Endothelial cell of umbilical vein (primary cell): ENCODE measurements at regions not wholly inside any gene's neighbourhood (a gene's known extent, or its start where the extent isn't known, plus 50 kb on each side); places are given as distances from the start of the nearest gene placed in this dataset.

Experiments
- BruUV-seq: library from RNA; stranded (reverse); fragments of 400-500 nt; replicated peaks from 2 replicates; lab custom pipeline; 2021; lab: Mats Ljungman, UMichigan
- CTCF ChIA-PET: fragments of 300-600, 350-600 bp; sonication (Branson Sonifier 250); formaldehyde crosslinking; loops from one replicate; lab custom pipeline; 2021; ENCODE audit warnings: antibody characterized with exemption, inconsistent platforms; lab: Charles Lee
- POLR2A ChIA-PET: fragments of 300-600, 350-600 bp; sonication (Branson Sonifier 250); formaldehyde crosslinking; loops from one replicate; lab custom pipeline; 2021; ENCODE audit warnings: antibody characterized with exemption, inconsistent platforms; lab: Charles Lee
- DNase-seq: peaks from one replicate; pipeline ENCODE4 v3.0.0-alpha.2; 2011; ENCODE audit warnings: low read depth, low spot score
- FAIRE-seq: peaks from 2 replicates; lab custom pipeline; 2011; peaks lifted over from hg19 to GRCh38; lab: Jason Lieb, UNC
- H2AFZ ChIP-seq: 2 replicates; pipeline ENCODE4 v1.6.0; 2012; ENCODE audit warnings: low read depth, low read length, control low read depth, inconsistent platforms
- H3K27ac ChIP-seq: 2 replicates; pipeline ENCODE4 v1.5.1; 2011; ENCODE audit warnings: low read depth, mild to moderate bottlenecking, control low read depth, low read length, moderate library complexity; ENCODE audit not compliant: insufficient read depth
- H3K27me3 ChIP-seq, 2 experiments: 2 replicates each; pipeline versions ENCODE4 v1.6.0 to v1.6.1; 2011; ENCODE audit warnings: low read length in 2 of 2, mixed read lengths in 1 of 2; ENCODE audit not compliant: control insufficient read depth in 2 of 2, insufficient read depth in 2 of 2
- H3K36me3 ChIP-seq, 2 experiments: 2 replicates in 1 of 2; 3 replicates in 1 of 2; pipeline ENCODE4 v1.5.1; 2011; ENCODE audit warnings: low read length in 2 of 2, mild to moderate bottlenecking in 1 of 2, moderate library complexity in 1 of 2; ENCODE audit not compliant: control insufficient read depth in 2 of 2, insufficient read depth in 2 of 2; ENCODE audit errors: extremely low read depth in 1 of 2
- H3K4me1 ChIP-seq: 3 replicates; pipeline ENCODE4 v1.5.1; 2011; ENCODE audit warnings: mild to moderate bottlenecking, low read length; ENCODE audit not compliant: control insufficient read depth, insufficient read depth; ENCODE audit errors: extremely low read depth
- H3K4me2 ChIP-seq: 2 replicates; pipeline ENCODE4 v1.6.1; 2011; ENCODE audit warnings: low read length, control low read depth, mixed read lengths; ENCODE audit not compliant: insufficient read depth
- H3K4me3 ChIP-seq, 3 experiments: fragments of 200-600 bp in 1 of 3; sonication (generic), shearing (Covaris generic) in 1 of 3; replicated peaks in 1 of 3; 2 replicates each; pipeline ENCODE4 v1.5.1; 2011 to 2016; ENCODE audit warnings: control low read depth in 3 of 3, low read length in 3 of 3, mild to moderate bottlenecking in 2 of 3, inconsistent platforms in 1 of 3, low read depth in 1 of 3, moderate library complexity in 1 of 3; ENCODE audit not compliant: insufficient read depth in 1 of 3
- H3K79me2 ChIP-seq: 2 replicates; pipeline ENCODE4 v1.6.0; 2012; ENCODE audit warnings: low read length, inconsistent platforms; ENCODE audit not compliant: control insufficient read depth, insufficient read depth
- H3K9ac ChIP-seq: replicated peaks from 2 replicates; pipeline ENCODE3; 2011; ENCODE audit warnings: low read length, control low read depth; ENCODE audit not compliant: insufficient read depth; ENCODE audit errors: extremely low read depth
- H3K9me1 ChIP-seq: replicated peaks from 3 replicates; pipeline ENCODE4 v1.6.0; 2011; ENCODE audit warnings: mild to moderate bottlenecking, low read length; ENCODE audit not compliant: control insufficient read depth, insufficient read depth; ENCODE audit errors: extremely low read depth
- H3K9me3 ChIP-seq: replicated peaks from 2 replicates; pipeline ENCODE4 v1.5.1; 2012; ENCODE audit warnings: low read length, inconsistent platforms; ENCODE audit not compliant: control insufficient read depth, insufficient read depth
- H4K20me1 ChIP-seq: replicated peaks from 2 replicates; pipeline ENCODE3; 2011; ENCODE audit warnings: mild to moderate bottlenecking, low read length; ENCODE audit not compliant: control insufficient read depth, insufficient read depth; ENCODE audit errors: extremely low read depth
- CTCF ChIP-seq, 2 donors: IDR thresholded peaks; 1 replicate in 1 of 2; 2 replicates in 1 of 2; pipeline ENCODE4 v1.5.1; 2011; ENCODE audit warnings: low read length in 2 of 2, mild to moderate bottlenecking in 2 of 2, moderate library complexity in 2 of 2, control low read depth in 1 of 2, inconsistent platforms in 1 of 2, low read depth in 1 of 2; ENCODE audit not compliant: insufficient read depth in 1 of 2; ENCODE audit errors: extremely low read depth in 1 of 2
- EZH2 ChIP-seq: IDR thresholded peaks from 2 replicates; pipeline ENCODE4 v1.6.1; 2012; ENCODE audit warnings: borderline replicate concordance, low read depth, mild to moderate bottlenecking, moderate library complexity, low read length, inconsistent platforms; ENCODE audit not compliant: severe bottlenecking
- FOS ChIP-seq: IDR thresholded peaks from 2 replicates; pipeline ENCODE4 v1.6.1; 2011; ENCODE audit warnings: mild to moderate bottlenecking, low read length, moderate library complexity, borderline replicate concordance; ENCODE audit not compliant: insufficient read depth
- GATA2 ChIP-seq: IDR thresholded peaks from 2 replicates; pipeline ENCODE4 v1.7.0; 2011; ENCODE audit warnings: low read depth, mild to moderate bottlenecking, moderate library complexity, mixed read lengths, low read length; ENCODE audit not compliant: insufficient read length, insufficient read depth
- JUN ChIP-seq: IDR thresholded peaks from 2 replicates; pipeline ENCODE4 v1.6.1; 2011; ENCODE audit warnings: borderline replicate concordance, low read depth; ENCODE audit not compliant: insufficient read length, insufficient read depth
- MAX ChIP-seq: IDR thresholded peaks from 2 replicates; pipeline ENCODE4 v1.6.1; 2011; ENCODE audit not compliant: insufficient read depth, insufficient read length
- MYC ChIP-seq: IDR thresholded peaks from one replicate; pipeline ENCODE4 v1.6.1; 2011; ENCODE audit warnings: mild to moderate bottlenecking, low read depth, low read length
- POLR2A ChIP-seq: IDR thresholded peaks from 2 replicates; pipeline ENCODE4 v1.6.1; 2012; ENCODE audit warnings: low read depth, mild to moderate bottlenecking, control low read depth, low read length
- POLR2AphosphoS5 ChIP-seq: IDR thresholded peaks from 2 replicates; pipeline ENCODE4 v1.6.1; 2012; ENCODE audit warnings: low read depth, mild to moderate bottlenecking, control low read depth, low read length, moderate library complexity; ENCODE audit not compliant: insufficient read depth
- dilution Hi-C: fragments of 300-500 bp; cut with MboI; formaldehyde crosslinking; loops from one replicate; pipeline ENCODE4 v1.15.0; 2019; ENCODE audit warnings: low sequenced_read_pairs; ENCODE audit not compliant: extremely low pct_ligation_motif_present
- intact Hi-C: fragments of 100-400 bp; cut with micrococcal nuclease; formaldehyde crosslinking; loops from one replicate; pipeline ENCODE4 v1.10.0; 2022

DNA sequence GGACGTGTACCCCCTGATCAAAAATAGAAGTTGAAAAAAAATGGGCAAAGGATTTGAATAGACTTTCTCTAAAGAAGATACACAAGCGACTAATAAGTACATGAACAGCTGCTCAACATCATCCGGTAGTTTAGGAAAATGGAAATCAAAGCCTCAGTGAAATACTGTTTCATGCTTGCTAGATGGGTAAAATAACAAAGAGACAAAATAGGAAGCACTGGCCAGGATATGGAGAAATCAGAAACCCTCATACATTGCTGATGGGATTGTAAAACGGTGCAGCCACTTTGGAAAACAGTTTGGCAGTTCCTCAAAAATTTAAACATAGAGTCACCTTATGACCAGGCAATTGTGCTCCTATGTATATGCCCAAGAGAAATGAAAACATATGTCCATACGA, 65.0 kb upstream of the SUB1 start:
- dilution Hi-C loops (no loop called here), intact Hi-C loops (no loop called here)
- Histone ChIP-seq H2AFZ (no peak overlapping the region), H3K9me1 (no peaks in the 10 kb centered on the region), H3K27ac (no peak overlapping the region), H3K27me3 (no peaks in the 10 kb centered on the region), H3K36me3 (no peaks in the 10 kb centered on the region), H3K9ac (no peak overlapping the region), H3K9me3 (no peaks in the 10 kb centered on the region), H4K20me1 (no peaks in the 10 kb centered on the region), H3K4me2 (no peak overlapping the region), H3K4me1 (no peaks in the 10 kb centered on the region), H3K79me2 (no peaks in the 10 kb centered on the region), H3K4me3 (no peak overlapping the region)
- DNase-seq (no peak), FAIRE-seq (no peak)
- no TSS peak for BruUV-seq
- ChIA-PET CTCF (no interaction called here), POLR2A (no interaction called here)
- TF ChIP-seq EZH2 (no peak), POLR2A (no peak), MYC (no peak)

GRCh38 chr5:32519508-32519907, 65.8 kb upstream of the SUB1 start:
- POLR2A ChIA-PET, result no interaction called here
- Histone ChIP-seq H3K4me1 (no peaks in the 10 kb centered on the region), H3K9me1 (no peaks in the 10 kb centered on the region), H3K27me3 (no peaks in the 10 kb centered on the region), H2AFZ (no peak overlapping the region), H3K4me3 (no peak overlapping the region), H3K9me3 (no peaks in the 10 kb centered on the region), H3K79me2 (no peaks in the 10 kb centered on the region), H3K27ac (no peak overlapping the region), H3K4me2 (no peak overlapping the region), H3K36me3 (no peaks in the 10 kb centered on the region), H3K9ac (no peak overlapping the region), H4K20me1 (no peaks in the 10 kb centered on the region)
- no peak for FAIRE-seq
- dilution Hi-C loops, result no loop called here
- intact Hi-C loops, result no loop called here
- TF ChIP-seq FOS, result no peak
- TF ChIP-seq POLR2AphosphoS5, result no peak
- no peak for TF ChIP-seq CTCF (IDR thresholded peaks at IDR 0.05; ENCODE audit: extremely low read depth in 1 of 2, insufficient read depth in 1 of 2, low read depth in 1 of 2, low read length in 2 of 2)
- TF ChIP-seq POLR2A, result no peak
- TF ChIP-seq MYC, result no peak
- TF ChIP-seq MAX, result no peak
- TF ChIP-seq GATA2, result no peak
- no peak for TF ChIP-seq JUN
- no peak for TF ChIP-seq EZH2
- CTCF ChIA-PET, result no interaction called here
- no peak for DNase-seq
- BruUV-seq, result no TSS peak
